Stimulated activated CD4-positive, alpha-beta T cell treated with anti-CD3 and anti-CD28 coated beads, Interleukin-1b, Interleukin-23, amount 100 ng/mL, for 4 hours (primary cell): ENCODE measurements at regions not wholly inside any gene's neighbourhood (a gene's known extent, or its start where the extent isn't known, plus 50 kb on each side); places are given as distances from the start of the nearest gene placed in this dataset.

ENCODE experiments used
- DNase-seq, 2 donors: peaks; one replicate each; pipeline ENCODE4 v3.0.0-alpha.2; 2020; ENCODE audit warnings: low read depth in 2 of 2

DNA sequence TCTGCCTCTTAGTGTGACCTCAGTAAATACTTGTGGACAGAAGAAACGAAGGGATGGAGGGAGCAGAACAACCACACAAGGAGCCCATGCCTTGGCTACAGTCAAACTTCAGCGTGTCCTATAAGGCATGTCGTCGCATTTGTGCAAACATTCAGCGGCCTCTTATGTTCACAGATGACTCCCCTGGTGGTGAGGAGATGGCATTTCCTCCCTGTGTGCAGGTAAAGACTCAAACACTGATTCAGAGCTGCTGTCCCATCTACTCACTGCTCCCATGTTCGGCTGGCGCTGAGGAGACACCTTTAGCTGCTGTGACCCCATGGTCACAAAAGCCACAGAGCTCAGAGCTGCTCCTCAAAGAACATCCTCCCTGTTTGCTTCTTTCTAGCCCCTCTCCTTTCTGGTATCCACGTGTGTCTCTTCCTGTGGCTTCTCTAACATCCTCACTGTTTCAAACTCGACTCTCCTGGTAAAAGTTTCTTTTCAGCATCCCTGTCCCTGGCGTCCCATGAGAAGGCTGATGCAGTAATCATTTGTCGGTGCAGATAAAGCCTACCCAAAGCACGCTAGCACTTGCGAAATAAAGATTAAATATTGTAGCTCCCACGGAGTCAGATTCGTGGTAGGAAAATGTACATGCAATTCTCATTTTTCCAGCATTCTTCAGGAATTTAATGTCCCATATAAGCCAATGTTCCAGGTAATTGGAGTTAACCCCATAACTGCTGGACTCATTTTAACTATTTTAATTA, 124.9 kb upstream of the NEBL start:
- no peak for DNase-seq

DNA sequence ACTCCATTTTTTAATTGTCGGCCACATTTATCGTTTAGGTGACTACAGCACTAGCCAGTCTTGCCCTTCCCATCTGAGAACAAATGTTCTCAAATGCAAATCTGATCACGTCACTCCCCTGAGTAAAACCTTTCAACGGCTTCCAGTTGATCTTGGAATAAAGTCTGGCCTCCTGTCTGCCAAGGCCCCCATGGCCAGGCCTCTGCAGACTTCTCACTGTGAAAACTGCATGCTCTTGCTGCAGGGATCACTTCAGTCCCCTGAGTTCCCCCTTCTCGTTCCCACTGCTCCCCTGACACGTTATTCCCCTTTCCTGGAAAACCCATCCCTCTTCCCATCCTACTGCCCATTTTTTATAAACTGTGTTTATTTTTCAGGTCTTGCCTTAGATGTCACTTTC, 124.1 kb upstream of the NEBL start:
- no peak for DNase-seq

DNA sequence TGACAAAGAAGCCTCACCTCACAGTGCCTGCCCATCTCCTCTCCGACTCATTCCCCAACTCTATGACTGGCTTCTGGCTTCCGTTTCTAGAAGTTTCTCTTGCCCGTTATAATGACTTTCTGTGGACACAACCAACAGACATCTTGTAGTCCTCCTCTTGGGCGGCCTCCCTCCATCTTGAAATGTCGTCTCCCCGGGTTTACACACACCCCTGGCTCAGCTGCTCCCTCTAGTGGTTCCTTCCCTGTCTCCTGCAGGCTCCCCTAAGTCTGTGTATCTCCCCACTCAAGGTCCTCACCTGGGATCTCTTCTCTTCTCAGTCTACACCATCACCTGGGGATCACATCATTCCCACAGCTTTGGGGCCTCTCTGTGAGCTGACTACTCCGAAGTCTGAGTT, 123.4 kb upstream of the NEBL start:
- peak in 1 of 2 donors; percentile 9 for DNase-seq

DNA sequence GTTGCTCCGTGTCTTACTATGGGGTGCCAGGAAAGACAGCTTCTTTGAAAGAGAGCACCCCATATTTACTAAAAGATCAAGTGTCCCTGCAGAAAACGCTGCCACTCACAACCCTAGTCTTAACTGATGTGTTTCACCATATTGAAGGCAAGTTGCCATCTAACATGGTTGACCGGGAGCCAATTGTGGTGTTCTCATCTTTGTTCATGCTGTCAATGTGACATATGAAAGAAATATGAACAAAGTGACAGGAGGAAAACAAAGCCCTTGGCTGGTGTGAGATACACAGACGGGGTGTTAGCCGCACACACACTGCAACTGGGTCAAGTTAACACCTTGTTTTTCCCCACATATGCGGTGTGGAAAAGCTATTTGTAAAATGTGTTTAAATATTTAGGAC, 122.3 kb upstream of the NEBL start:
- no peak for DNase-seq

DNA sequence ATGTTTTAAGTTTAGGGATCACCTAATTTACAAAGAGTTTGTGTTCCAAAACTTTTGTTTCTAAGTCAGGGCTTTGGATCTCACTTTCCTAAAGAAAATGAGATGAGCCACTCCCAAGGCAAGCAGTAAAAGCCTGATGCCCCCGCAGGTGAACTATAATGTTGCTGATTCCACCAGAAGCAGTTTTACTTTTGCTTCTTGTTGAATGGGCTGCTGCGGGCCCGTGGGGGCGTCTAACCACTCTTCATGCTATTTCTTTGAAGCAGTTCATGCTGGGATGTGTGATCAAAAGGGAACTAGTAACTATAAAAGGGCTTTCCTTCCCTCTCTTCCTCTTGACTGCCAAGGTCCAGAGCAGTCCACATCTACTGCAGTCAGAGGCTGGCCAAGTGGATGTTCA, 118.7 kb upstream of the NEBL start:
- no peak for DNase-seq

DNA sequence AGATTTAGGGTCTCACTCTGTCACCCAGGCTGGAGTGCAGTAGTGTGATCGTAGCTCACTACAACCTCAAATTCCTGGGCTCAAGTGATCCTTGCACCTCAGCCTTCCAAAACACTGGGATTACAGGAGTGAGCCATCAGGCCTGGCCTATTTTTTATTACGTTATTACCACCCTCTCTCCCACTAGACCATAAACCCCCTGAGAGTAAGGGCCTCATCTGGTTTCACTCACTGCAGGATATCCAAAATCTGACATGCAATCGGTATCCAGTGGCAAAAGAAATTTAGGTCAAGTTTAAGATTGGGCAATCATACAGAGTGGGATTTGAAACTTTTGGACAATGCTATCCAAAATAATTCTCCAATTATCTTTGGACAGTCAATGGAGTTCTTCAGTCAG, 117.0 kb upstream of the NEBL start:
- no peak for DNase-seq

DNA sequence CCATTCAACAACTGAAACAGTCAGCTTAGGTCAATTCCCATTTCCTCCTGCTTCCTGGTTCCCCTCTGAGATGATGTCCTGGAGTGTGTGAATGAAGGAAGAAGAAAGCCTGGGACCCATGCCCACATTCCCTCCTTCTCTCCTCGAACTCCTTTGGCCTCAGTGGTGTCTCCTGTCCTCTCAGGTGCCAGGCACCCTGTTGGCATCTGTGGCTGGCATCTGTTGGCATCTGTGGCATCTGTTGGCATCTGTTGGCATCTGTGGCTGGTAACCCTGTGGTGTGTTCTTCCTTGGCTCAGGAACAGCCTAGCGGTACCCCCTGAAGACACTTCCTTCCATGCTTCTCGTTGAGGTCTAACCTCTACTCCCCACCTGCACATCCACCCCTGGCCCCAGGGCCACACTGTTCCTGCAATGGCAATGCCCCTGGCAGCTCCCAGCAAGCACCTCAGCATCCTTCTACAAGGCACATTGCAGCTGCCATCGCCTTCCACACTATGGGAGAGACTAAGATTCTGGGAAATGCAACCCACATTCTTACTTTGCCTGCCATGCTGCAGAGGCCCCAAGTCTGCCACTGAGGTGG, 114.4 kb upstream of the NEBL start:
- DNase-seq: no peak

DNA sequence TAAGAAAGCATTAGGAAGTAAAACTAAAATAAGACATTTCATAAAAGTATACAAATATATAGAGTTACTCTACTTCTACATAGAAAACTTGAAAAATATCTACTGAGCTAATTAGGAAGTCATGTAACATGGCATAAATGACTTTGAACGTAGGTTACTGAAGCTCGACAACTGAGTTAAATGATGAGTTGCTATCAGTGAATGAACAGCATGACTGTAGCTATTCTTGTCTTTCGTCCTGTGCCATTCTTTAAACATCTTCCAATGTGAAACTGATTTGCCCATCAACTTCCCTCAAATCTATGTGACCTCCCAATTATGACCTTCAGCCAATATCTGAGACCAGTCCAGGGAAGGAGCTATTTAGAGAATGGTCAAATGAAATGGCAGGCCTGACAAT, 113.5 kb upstream of the NEBL start:
- DNase-seq: no peak

DNA sequence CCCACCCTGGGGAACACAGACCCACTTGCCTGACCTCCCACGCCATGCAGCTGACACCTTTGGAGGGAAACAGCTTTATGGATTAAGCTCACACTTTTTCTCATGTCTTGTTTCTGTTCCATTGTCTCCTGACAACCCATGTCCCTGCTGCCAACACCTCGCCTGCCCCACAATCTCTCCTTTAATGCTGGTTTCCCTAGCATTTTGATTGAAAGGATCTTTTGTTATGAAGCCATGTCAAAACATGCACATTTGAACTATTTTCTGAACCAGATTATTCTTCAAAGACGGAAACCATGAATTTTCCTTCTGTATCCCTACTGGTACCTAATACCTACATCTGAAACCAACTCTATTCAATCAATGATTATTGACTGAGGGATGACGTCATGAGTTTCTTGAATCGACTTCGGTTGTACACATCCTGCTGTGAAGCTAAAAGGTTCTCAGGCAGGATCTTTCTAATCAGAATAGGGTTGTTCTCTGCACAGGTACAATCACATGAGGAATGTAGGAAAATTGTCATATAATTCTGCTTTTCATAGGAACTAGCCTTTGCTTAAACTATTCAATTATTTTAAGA, 106.2 kb upstream of the NEBL start:
- DNase-seq: no peak

DNA sequence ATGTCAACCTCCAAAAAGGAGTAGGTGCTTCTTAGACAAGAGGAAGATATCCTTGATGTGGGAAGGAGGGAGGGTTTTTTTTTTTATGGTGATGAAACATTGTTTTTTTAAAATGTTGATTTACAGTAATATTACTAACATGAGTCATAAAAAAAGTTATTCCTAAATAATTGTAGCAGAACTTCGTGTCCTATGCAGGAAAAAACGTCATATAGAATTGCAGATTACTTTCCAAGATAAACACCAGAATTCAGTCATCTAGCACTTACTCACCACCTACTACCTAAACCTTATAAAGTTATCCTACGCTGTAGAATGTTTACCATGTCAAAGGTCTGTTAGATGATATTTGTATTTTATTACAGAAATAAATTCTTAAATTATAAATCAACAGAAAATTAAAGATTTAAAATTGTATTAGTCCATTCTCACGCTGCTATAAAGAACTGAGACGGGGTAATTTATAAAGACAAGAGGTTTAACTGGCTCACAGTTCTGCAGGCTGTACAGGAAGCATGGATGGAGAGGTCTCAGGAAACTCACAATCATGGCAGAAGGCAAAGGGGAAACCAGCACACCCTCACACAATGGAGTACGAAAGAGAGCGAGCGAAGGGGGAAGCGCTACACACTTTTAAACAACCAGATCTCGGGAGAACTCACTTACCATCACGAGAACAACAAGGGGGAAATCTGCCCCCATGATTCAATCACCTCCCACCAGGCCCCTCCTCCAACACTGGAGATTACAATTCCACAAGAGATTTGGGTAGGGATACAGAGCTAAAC, 105.2 kb upstream of the NEBL start:
- DNase-seq: no peak

DNA sequence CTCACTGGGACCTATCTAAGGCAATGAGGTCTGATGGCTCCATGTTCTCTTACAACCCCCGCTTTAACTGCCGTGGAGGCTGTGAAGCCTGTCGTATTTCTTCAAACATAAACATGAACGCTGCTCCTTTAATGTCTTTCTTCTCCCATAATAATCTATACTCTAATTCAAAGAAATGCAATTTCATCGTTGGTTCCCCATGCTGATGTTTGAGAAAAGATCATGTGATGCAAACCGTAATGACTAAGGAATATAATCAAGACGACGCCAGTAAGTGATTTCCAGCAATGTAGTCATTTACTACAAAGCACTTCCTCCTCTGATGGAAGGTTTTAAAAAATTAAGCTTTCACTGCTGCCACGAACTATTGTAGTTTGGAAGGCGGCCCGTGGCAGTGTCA, 102.6 kb upstream of the NEBL start:
- DNase-seq: no peak

DNA sequence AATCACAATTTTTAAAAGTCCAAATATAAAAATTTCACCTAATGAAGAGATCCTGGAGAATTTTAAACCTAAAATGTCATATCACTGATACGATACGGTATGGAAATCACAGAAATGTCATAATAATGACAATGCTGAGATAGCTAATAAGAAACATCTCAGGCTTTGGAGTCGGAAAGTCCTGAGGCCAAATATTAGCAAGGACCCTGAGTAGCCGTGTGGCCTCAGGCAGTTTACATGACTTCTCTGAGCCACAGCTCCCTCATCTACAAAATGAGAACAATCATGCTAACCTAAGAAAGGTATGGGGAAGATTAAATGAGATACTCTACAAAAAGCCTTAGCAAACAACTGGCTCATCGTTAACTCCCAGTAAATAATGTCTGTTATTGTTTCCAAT, 100.9 kb upstream of the NEBL start:
- no peak for DNase-seq

DNA sequence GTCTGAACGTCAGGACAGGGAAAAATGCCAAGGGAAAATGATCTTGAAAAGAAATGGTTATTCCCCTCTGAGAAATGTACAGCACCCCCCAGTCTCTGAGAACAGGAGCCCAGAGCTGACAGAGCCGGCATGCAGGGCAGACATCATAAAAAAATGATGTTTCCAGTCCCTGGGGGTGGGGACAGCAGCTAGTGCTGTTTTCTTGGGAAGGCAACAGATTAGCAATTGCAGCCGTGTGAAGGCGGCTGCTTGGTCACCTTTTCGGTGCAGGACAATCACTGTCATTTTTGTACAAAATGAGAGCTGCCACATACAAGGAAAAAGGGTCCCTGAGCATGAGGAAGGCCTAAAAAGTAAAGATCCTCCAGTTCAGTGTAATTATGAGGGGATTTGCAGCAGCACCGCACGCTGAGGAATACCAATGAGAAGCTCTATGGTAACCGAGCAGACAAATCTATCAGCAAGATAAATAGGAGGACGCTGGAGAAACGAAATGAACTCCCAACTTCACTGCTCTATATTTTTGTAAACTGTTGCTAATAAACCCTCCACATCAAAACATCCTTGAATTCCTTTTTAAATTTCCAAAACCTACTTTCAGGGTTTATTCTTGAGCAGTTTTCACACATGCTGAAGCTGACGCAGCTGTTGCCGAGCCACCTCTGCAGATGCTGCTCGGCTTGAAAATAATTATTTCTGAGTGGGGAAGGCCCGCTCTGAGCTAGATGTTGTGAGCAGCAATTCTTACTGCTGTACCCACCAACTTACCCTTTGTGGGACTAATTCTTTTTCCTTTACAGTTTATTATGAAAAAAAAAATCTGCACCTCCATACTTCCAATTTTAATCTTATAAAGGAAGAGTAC, 98.2 kb upstream of the NEBL start:
- DNase-seq: no peak

DNA sequence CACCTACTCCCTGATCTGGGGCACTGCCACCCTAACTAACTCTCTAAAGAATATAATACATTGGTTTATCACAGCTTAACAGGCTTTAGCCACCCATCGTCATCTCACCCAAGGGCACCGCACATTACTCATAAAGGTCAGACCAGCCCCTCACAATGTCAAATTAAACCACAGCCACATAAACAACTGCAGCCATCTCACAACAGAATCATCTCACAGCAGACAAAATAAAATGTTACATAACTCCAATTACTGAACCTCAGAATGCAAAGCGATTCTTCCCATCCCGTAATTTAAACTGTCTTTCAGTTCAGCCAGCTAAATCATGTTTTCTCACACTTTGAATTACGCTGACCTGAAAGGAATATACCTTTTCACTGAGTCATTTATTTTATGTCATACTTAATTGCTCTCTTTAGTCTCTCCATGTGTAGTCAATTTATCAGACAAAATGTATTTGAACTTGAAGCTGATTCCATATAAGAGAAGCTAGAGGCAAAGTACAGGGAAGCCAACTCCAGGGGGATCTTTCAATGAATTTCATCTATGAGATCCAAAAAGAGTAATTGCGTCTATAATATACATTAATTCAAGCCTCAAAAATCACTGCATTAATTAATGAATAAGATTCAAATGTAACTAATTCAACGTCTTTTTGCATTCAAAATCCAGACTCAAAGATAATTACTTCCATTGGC, 96.9 kb upstream of the NEBL start:
- no peak for DNase-seq

DNA sequence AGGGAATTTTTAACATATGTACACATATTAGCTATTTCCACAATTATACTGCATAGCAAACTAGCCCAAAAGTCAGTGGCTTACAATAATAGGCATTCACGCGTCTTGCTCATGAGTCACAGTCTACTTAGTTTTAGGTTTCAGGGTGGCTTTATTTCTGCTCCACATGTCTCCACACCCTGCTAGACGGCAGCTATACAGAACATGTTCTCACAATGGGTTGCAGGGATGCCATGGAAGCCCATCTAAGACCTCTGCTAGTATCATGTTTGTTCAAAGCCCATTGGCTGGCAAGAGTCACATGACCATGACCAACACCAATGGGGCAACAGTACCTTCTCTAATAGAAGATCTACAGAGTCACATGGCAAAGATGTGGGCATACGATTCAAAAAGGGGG, 96.3 kb upstream of the NEBL start:
- DNase-seq: no peak

DNA sequence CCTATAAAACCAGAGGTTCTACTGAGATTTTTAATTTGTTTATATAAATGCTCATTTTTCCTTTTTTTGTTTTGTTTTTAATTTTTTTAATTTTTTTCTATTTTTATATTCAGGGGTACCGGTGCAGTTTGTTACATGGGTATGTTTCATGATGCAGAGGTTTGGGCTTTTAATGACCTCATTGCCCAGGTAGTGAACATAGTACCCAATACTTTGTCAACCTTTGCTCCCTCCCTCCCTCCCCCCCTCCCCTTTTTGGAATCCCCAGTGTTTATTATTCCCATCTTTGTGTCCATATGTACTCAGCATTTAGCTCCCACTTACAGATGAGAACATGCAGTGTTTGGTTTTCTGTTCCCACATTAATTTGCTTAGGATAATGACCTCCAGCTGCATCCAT, 94.4 kb upstream of the NEBL start:
- DNase-seq: no peak

DNA sequence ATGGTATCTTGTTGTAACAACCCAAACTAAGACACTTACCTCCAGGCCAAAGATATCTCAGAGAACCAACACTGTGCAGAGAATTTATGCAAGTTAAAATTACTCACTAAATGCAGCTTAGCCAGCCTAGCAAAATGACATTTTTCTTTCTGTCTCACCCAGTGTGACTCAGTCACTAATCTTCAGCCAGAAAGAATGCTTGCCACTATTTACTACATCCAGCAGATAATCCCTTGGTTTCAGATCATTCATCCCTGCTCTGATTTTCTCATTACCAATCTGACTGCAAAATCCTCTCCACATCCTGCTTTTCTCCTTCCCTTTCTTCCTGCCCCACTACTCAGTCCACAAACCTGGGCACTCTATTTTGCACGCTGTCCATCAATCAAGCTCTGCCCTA, 93.5 kb upstream of the NEBL start:
- DNase-seq: no peak

DNA sequence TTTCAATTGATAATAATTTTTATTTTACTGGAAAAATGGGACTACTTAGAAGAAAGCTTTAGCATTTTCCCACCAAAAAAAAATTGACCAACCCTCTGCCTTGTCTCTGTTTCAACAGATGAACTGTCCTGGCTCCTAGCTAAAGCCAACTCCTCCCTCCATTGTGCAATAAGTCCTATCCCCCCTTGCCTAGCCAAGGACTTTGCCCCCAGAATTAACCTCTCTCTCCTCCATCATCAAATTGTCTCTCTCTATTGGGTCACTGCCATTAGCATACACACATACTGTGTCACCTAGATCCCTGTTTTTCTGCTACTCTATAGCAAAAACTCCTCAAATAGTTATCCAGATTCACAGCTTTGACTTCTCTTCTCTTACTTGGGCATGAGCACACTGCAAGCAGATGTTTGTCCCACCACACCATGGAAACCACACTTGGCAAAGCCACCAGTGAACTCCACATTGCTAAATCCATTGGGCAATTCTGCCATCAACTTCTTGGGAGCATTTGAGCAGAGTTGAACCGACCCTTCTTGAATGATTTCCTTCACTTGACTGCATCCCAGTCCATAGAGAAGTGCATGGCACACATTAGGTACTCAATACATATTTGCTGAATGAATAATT, 91.4 kb upstream of the NEBL start:
- no peak for DNase-seq

DNA sequence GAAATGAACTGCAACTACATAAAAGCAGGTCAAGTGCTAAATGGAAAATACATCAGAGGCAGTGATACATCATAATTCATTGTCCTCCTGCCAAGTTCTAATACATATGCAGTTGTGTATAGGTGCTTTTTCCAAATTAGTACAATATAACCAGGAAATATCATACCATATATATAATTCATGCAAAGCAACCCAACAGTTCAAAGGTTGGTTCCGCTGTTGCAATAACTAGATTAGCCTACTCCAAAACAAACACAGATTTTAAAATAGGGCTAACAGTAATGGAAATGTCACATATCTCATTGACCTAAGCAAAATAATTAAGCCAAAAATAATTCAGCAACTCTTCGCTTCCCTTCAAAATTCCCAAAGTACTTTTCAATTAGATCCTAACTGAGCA, 88.9 kb upstream of the NEBL start:
- no peak for DNase-seq

DNA sequence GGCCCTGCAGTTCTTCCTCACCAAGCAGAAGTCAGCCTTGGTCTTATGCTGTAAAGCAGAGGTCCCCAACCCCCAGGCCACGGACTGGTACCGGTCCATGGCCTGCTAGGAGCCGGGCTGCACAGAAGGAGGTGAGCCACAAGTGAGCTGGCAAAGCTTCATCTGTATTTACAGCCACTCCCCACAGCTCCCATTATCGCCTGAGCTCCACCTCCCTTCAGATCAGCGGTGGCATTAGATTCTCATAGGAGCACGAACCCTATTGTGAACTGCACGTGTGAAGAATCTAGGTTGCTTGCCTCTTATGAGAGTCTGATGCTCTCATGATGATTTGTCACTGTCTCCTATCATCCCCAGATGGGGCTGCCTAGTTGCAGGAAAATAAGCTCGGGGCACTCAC, 87.6 kb upstream of the NEBL start:
- DNase-seq: no peak
